ENCODE measurements at regions not wholly inside any gene's neighbourhood (a gene's known extent, or its start where the extent isn't known, plus 50 kb on each side); places are given as distances from the start of the nearest gene placed in this dataset.

- TF ChIP-seq PRDM15 (CRISPR knock-in tag; IDR thresholded peaks at IDR 0.05) (no peak), EZH2 (conservative IDR thresholded peaks at IDR 0.05; ENCODE audit: low read depth, low read length) (no peak), CTCF (CRISPR knock-in tag; IDR thresholded peaks at IDR 0.05) (no peak), ATRX (CRISPR knock-in tag; IDR thresholded peaks at IDR 0.05; ENCODE audit: borderline replicate concordance) (no peak), FOXJ3 (CRISPR knock-in tag; IDR thresholded peaks at IDR 0.05; ENCODE audit: borderline replicate concordance) (no peak), DPF2 (CRISPR knock-in tag; IDR thresholded peaks at IDR 0.05; ENCODE audit: borderline replicate concordance, low read depth) (no peak), ZSCAN31 (CRISPR knock-in tag; IDR thresholded peaks at IDR 0.05; ENCODE audit: low read depth) (no peak), SUZ12 (IDR thresholded peaks at IDR 0.05; ENCODE audit: low read depth, low read length) (no peak), SIN3A (IDR thresholded peaks at IDR 0.05; ENCODE audit: borderline replicate concordance, low read depth, low read length) (no peak), RXRA (CRISPR knock-in tag; IDR thresholded peaks at IDR 0.05) (no peak)
- TF ChIP-seq, protein P1, sequence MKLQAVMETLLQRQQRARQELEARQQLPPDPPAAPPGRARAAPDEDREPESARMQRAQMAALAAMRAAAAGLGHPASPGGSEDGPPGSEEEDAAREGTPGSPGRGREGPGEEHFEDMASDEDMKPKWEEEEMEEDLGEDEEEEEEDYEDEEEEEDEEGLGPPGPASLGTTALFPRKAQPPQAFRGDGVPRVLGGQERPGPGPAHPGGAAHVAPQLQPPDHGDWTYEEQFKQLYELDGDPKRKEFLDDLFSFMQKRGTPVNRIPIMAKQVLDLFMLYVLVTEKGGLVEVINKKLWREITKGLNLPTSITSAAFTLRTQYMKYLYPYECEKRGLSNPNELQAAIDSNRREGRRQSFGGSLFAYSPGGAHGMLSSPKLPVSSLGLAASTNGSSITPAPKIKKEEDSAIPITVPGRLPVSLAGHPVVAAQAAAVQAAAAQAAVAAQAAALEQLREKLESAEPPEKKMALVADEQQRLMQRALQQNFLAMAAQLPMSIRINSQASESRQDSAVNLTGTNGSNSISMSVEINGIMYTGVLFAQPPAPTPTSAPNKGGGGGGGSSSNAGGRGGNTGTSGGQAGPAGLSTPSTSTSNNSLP (IDR thresholded peaks at IDR 0.05; ENCODE audit: low read depth, low read length), result no peak
- TF ChIP-seq, protein P2, sequence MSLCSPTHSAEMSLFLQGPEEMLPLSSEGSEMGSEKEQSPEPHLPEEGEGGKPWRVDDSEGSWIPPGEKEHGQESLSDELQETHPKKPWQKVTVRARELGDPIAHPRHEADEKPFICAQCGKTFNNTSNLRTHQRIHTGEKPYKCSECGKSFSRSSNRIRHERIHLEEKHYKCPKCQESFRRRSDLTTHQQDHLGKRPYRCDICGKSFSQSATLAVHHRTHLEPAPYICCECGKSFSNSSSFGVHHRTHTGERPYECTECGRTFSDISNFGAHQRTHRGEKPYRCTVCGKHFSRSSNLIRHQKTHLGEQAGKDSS (CRISPR knock-in tag; IDR thresholded peaks at IDR 0.05; ENCODE audit: borderline replicate concordance, low read depth), result no peak
These were observed 504.8 kb downstream of the MEI4 start for GRCh38 chr6:78157606-78158005.
